ENCODE measurements at regions not wholly inside any gene's neighbourhood (a gene's known extent, or its start where the extent isn't known, plus 50 kb on each side); places are given as distances from the start of the nearest gene placed in this dataset.

DNA sequence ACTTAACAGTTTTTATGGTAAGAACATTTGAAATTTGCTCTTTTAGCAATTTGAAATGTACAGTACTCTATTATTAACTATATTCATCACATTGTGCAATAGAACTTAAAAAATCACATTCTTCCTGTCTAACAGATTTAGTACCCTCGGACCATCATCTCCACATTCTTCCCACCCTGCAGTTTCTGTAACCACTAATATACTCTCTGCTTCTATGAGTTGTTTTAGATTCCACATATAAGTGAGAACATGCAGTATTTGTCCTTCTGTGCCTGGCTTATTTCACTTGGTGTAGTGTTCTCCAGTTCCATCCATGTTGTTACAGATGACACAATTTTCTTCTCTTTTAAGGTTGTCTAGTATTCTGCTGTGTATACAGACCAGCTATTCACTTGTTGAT is 88.9 kb upstream of the SEC61G start:
- no peak for DNase-seq (ENCODE audit: low spot score)

DNA sequence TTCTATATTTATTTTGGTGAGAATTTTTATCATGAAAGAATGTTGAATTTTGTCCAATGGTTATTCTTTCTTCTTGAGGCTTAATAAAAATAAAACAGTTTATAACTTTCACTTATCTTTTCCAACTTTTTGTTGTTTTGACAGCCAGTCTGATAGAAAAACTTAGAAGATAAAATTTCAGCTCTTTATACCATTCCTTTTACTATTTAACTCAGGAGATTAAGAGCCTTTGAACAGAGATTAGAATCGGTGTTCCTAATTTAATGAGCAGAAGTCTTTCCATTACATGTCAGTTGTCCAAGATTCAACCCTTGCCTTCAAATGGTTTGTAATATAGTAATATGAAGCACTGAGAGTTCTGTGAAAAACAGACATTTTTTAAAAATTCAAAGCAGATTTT is 97.8 kb upstream of the SEC61G start:
- DNase-seq (ENCODE audit: low spot score): no peak

DNA sequence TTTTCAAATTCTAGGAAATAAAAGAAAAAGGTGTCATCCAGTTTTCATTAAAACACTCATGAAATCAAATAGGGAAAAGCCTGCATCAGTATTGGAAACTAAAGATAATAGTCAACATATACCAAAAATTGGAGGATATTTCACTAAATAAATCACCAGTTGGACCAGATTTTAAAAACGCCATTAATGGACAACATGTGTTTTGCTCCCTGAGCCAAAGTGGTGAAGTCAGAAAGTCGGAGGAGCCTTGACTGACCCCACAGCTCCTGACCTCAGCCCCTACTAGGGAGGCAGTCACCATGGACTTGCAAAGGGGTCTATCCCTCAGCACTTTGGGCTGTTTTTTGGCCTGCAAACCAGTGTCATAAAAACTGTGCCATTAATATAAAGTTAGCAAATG is 98.3 kb upstream of the SEC61G start:
- DNase-seq (ENCODE audit: low spot score): no peak

DNA sequence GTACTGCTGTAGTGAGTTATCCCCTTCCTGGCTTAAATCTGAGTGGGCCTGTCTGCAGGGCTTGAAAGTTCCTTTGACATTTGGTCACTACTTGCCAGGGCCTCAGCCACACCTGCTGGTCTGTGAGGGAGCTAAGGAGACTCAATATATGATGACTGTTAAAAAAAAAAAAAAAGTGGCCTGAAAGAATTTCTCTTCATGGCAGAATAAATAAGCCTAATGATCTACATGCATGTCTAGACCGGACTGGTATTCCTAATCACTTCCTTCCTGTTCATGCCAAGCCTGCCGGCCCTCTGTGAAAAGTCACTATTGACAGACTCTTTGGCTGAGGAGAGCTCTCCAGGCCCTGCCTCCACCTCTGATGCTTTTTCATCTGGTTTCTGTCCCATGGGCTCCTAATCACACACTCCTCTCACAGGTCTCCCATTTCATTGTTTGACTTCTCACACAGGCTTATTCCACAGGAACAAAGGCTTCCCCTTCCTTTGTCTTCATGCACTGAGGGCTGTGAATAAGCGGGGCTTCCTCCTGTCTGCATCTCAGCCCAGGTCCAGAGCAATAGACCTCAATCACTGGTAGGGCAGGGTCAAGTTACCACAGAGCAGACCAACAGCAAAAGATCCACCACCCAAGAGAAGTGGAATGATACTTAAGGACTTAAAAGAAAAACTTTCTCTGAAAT is 99.1 kb upstream of the SEC61G start:
- DNase-seq (ENCODE audit: low spot score): no peak

DNA sequence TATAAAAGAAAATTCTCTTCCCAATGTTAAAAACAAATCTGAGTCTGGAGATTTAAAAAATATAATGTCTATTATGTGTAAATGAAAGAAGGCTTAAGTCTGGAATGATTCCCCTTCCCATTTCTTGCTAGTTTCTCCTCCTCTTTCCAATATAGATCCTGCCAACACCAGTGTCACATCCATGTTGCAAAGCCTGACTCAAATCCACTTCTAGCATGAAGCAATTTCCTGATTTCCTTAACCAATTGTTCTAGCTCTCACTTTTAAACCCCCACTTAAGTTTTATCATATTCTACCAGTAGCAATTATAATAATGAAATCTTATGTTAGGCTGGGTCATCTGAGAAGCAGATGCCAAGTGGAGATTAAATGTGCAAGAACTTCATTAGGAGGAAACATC is 100.1 kb upstream of the SEC61G start:
- no peak for DNase-seq (ENCODE audit: low spot score)

DNA sequence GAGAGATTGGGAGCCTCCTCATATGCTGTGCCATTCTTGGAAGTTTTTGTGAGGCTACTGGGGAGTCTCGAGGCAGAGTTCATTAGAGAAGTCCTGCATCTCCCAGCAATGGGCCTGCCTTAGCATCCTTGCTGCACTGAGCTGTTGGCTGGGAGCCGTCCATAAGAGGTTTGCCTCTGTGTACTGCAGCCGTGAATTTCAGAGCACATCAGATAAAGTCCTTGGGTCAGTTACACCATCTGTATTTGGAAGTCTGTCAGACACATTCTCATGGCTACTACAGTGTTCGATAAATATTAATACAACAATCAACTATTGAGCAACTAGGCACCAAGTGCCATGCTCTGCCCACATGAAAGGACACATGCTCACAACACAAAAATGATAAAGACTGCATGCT is 100.5 kb upstream of the SEC61G start:
- DNase-seq (ENCODE audit: low spot score): no peak

DNA sequence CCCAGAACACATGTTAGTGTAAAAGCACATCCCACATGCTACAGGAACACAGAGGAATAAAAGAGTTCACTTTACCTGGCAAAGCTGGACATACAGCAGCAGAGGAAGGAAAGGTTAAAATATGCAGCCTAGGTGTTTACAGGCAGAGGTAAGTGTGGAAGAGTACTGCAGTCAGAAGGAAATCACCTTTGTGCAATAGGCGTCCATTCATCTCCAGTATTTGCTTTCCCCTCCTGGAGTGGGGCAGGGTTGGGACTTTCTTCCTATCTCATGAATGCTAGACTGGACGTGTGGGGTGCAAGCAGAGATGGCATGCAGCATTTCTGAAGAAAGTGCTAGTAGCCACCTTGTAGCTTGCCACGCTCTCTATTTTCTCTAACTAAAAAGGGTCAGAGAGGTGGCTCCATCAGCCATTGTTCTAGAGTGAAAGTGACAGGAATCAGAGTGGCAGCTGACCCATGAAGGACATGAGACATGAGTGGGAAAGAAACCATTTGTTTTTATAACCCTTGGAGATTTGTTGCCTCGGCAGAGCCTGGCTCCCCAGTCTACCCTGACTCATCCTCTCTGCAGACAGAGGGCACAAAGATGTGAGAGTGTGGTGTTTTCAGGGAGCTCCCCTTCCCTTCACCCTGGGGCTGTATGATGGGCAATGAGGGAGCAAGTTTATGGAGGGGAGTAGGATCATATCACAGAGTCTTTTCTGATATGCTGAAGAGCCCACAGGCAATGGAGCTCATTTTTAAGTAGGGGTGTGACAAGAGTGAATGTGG is 101.2 kb upstream of the SEC61G start:
- no peak for DNase-seq (ENCODE audit: low spot score)

DNA sequence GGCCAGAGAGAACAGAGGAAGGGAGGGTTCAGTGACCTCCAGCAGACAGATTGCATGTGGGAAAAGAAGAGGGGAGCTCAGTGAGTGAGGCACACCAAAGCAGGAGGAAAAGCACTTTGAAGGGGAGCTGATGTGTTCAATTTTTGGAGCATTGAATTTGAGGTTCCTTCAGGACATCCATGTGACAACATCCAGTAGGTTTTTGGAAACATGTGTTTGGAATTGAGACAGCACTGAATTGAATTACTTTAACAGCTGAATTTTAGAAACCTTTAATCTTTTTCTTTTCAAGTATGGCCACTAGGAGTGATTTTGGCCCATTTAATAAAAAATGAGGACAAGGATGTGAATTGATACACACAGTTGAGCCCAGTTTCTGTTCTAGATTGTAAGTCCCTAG is 101.8 kb upstream of the SEC61G start:
- no peak for DNase-seq (ENCODE audit: low spot score)

DNA sequence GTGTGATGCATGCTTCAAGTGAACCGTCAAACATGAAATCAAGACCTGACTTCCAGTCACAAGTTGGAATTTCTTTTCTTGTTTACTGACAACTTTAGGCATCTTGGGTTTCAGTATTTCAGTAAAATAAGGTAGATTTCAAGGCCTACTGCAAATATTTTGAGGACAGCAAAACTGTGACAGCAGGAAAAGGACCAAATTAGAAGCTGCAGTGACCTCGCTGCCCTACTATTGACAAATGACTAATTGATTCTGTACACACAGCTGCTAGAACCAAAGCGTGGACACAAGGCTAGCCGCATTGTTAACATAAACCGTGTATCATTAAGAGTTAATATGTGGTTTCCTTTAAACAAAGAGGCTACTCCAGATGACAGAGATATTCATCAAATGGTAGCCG is 105.7 kb upstream of the SEC61G start:
- DNase-seq (ENCODE audit: low spot score): no peak

DNA sequence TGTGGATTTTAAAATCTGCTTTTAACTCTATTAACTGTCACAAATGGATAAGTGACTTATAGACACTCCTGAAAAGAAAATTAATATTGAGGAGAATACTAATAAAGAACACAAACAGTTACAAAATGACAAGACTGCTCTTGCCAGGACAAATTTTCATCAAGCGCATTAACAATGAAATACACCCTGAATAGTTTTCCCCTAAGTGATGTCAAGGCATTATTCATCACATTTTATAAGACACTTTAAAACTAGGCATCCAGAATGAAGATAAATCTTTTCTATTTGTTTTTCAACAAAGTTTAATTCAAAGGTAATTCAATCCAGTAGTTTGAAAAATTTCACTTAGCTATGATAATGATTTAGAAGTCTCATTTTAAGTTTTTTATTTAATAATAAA is 110.5 kb upstream of the SEC61G start:
- no peak for DNase-seq (ENCODE audit: low spot score)

DNA sequence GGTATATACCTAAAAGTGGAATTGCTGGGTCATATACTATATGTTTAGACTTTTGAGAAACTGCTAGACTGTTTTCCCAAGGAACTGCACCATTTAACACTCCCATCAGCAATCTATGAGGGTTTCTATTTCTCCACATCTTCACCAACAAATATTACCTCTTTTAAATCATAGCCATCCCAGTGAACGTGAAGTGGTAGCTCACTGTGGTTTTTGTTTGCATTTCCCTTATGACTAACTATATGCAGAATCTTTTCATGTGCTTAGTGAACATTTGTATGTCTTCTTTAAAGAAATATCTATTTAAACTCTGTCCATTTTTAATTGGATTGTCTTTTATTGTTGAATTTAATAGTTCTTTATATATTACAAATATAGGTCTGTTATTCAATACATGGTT is 115.8 kb upstream of the SEC61G start:
- DNase-seq (ENCODE audit: low spot score): no peak

DNA sequence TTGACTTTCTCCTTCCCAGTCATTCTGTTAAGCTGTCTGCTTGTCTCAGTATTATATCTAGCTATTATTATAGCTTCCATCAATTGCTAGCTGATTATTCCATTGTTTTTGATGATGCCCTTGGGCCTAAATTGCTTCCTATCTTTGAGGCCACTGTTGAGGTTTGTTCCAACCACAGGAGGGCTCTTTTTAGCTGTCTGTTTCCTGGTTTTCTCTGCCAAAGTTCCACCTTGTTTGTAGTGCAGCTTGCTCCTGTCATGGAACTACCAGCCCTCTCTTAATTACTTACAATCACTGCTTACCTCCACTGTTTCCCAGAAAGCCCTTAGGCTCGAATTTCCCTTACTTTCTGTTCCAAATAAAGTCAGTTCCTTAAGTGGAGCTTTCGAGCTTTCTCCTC is 118.7 kb upstream of the SEC61G start:
- DNase-seq (ENCODE audit: low spot score): no peak

DNA sequence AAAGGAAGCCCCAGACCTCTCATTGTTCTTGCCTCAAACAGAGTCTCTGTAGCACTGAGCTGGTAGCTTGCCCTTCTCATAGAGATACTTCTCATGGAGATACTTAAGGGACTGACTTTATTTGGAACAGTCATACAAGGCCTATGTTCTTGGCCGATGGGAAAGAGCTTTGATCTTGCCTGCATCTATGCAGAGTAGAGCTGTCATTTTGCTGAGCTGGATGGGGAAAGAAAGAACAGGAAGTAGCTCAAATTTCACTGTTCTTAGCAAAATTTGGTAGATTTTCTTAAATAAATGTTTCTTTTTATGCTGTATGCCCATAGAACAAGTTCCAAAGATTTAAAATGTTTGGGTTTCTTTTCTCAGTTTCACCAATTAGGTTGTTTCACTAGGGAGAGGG is 119.3 kb upstream of the SEC61G start:
- no peak for DNase-seq (ENCODE audit: low spot score)

DNA sequence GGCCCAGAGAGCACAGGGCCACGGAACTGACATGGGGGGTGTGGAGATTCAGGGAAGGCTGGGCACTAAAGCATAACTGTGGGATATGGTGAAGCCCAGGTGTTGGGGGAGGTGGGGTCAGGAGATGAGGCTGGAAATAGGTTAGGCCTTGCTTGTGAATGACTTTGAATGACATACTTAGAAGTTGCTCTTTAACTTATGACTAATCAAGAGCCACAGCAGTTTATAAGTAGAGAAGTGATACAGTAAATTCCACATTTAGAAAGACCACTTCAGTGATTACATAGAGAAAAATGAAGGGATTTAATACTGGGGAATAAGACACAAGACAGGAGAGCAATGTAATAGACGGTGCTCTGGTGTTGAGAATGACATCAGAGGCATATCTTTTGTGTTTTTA is 120.8 kb upstream of the SEC61G start:
- no peak for DNase-seq (ENCODE audit: low spot score)

DNA sequence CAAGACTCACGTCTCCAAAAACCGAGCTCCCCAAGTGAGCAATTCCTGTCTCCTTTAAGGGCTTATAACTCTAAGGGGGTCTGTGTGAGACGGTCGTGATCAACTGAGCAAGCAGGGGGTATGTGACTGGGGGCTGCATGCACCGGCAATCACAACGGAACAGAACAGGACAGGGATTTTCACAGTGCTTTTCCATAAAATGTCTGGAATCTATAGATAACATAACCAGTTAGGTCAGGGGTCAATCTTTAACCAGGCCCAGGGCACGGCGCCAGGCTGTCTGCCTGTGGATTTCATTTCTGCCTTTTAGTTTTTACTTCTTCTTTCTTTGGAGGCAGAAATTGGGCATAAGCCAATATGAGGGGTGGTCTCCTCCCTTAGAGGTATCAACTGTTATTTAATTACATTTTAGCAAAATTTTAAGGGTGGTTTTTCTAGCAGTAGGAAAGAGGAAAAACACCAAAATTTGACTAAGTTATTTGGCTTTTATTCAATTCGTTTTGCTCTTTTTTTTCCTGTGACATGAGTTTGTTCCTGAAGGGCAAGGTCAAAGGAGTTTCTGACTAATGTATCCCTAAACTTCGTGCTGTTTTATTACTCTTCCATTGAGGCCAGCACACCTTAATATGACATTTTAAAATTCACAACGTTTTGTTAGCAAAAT is 121.4 kb upstream of the SEC61G start:
- no peak for DNase-seq (ENCODE audit: low spot score)

DNA sequence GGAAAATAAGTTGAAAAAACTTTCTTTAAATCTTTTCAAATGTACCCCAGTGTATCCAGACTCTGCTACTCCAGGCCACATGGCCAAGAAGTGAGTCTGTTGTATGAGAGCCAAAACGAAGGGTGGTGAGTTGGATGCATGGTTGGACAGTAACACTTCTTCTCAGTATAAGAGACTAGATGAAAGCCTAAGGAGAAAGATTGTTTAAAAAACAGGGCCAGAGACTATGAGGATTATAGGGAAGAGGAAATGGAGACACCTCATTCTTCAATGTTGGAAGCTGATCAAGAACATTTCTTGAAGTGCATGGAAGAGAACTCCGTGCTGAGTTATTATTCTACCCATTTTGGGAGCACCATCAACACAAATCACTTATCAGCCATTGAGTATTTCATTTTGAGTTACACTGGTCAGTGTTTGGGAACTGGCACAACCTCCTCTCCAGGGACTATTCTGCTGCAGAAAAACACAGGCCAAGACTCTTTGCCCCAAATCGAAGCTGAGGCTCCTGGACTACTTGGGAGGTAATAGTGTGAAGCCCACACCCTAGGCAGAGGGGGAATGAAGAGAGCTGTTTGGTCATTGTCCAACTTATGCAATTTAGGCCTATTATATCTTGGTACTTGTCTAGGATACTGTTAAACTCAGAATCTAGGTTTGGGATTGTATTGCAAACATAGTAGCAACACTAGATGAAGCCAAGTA is 123.0 kb upstream of the SEC61G start:
- no peak for DNase-seq (ENCODE audit: low spot score)

DNA sequence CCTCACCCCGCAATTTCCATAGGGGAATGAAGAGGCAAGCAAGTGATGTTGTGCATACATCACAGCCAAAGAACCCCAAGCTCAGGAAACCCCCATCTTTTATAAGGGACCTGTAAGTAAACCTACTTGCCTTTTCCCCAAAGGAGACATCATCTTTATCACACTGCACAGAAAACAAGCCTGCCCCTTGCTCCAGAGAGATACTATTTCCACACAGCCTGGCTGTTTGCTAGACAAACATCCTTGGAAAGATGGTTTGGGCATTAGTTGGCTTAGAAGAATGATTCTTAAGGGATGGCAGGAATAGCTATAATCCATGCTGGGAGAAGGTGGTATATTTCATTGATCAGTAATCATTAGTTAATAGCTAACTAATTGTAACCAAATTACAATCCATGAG is 123.7 kb upstream of the SEC61G start:
- no peak for DNase-seq (ENCODE audit: low spot score)

DNA sequence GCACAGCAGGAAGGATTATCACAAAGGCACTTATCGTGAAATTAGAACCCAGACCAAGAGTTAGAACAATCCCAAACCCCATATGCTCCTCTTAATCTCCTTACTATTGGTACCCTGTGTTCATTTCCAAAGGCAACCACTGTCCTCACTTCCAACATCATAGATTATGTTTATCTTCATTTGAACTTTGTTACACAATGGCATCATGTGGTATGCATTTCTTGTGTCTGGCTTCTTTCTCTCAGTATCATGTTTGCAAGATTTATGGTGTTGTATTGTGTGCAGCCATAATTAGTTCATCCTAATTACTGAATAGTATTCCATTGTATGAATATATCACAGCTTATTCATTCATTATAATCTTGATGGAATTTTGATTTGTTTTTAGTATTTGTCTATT is 124.6 kb upstream of the SEC61G start:
- DNase-seq (ENCODE audit: low spot score): no peak

DNA sequence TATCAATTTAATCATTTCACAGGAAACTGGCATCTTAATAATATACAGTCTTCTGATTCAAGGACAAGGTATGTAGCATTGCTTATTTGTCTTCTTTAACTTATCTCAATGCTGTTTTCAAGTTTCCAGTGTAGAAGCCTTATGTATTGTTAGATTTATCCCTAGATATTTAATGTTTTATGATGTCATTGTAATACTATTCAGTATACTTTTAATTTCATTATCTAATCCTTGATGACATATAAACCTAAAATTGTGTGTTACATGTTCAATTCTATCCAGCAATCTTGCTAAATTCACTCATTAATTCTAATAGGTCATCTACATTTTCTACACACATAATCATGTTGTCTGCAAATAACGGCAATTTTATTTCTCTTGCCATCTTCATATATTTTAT is 126.3 kb upstream of the SEC61G start:
- no peak for DNase-seq (ENCODE audit: low spot score)

DNA sequence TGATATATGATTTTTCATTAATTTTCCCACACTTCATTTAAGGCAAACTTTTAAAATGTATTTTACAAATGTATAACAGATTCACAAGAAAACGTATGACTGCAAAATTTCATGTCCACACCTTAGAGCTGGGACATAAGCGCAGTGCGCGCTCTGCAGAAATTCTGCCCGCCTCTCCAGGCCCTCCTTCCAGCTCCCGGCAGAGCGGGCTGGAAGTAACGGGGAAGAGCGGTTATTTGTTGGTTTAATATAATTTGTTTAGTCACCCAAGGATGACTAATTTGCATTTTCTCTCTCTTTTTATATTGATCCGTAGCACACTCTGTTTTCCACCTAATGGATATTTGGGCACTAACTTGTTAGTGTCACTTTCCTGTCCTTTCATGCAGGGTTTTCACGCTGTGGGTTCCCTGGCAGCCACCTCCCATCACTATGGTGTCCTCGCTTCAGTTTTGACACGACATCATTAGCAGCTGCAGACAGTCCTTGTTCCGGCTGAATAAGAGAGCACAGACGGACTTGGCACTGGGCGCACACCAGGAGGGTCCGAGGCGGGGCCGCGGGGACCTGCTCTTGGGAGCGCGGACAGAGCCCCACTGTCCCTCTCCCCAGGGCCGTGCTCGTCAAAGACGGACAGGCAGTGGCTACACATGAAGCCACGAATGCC is 129.2 kb upstream of the SEC61G start:
- DNase-seq (ENCODE audit: low spot score): no peak

DNA sequence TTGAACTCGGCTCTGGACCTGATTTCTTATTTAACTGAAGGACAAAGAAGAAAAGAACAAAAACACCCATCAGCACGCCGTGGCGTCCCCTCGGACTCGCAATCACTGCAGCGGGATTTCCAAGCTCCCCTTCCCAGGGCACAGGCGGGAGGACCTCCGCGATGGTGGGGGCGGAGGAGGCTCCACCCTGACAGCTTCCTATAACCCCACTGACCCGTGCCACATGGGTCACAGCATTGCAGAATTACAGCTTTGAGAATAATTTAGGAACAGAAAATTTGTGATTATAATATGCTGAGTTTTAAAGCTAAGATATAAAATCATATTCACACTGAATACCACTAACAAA is 129.7 kb upstream of the SEC61G start:
- DNase-seq (ENCODE audit: low spot score): no peak

DNA sequence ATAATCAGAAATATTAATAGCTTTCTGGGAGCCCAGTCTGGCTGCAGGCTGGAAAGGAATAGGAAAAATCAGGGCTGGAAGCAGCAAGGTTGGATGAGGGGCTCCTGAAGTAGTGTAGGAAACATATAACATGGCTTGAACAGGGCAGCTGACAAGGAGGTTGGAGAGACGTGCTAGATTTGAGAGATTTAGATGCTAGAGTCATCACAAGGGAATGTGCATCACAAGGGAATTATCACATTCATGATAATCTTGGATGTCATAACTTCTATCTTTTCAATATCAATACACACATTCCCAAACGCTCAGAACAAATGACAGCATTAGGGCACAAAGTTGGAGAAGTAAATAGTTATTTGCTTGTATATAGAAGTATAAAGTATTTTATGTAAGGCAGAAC is 120.9 kb upstream of the EGFR start:
- no peak for DNase-seq (ENCODE audit: low spot score)

Measured in COLO829 (cell line).